K562 (cell line): ENCODE measurements at regions not wholly inside any gene's neighbourhood (a gene's known extent, or its start where the extent isn't known, plus 50 kb on each side); places are given as distances from the start of the nearest gene placed in this dataset.

ENCODE experiments used
- ATF4 ChIP-seq: fragments of 450-650 bp; formaldehyde crosslinking; IDR thresholded peaks from 2 replicates; pipeline ENCODE4 v1.4.0; 2022; ENCODE audit warnings: mild to moderate bottlenecking, moderate library complexity
- BRF1 ChIP-seq: IDR thresholded peaks from 3 replicates; pipeline ENCODE4 v1.6.1; 2011; ENCODE audit warnings: borderline replicate concordance, mild to moderate bottlenecking; ENCODE audit not compliant: insufficient read length; ENCODE audit errors: extremely low read depth
- CTCF ChIP-seq, 3 experiments: IDR thresholded peaks in 2 of 3; conservative IDR thresholded peaks in 1 of 3; 2 replicates each; pipeline ENCODE4 v1.5.1; 2011 to 2012; ENCODE audit warnings: low read length in 3 of 3, mild to moderate bottlenecking in 3 of 3, control low read depth in 2 of 3, improper control_type of control experiment in 1 of 3, inconsistent platforms in 1 of 3, low read depth in 1 of 3, mixed read lengths in 1 of 3, moderate library complexity in 1 of 3; ENCODE audit not compliant: insufficient read depth in 2 of 3
- EP300 ChIP-seq: IDR thresholded peaks from 2 replicates; pipeline ENCODE4 v1.6.1; 2012; ENCODE audit warnings: low read length, improper control_type of control experiment
- KLF6 ChIP-seq: fragments of 250-450 bp; sonication (Bioruptor Pico); IDR thresholded peaks from 2 replicates; pipeline ENCODE4 v1.4.0; 2020; ENCODE audit warnings: mild to moderate bottlenecking, moderate library complexity, borderline replicate concordance
- MCM7 ChIP-seq, 2 experiments: fragments of 450-650 bp; IDR thresholded peaks; 2 replicates each; pipeline ENCODE4 v1.6.1; 2016 to 2018
- NR1H2 ChIP-seq: sonication (generic); formaldehyde crosslinking; IDR thresholded peaks from 2 replicates; pipeline ENCODE4 v1.4.0; 2020; ENCODE audit warnings: mild to moderate bottlenecking, missing genetic modification reagents
- ZFX ChIP-seq: sonication (generic); formaldehyde crosslinking; IDR thresholded peaks from 2 replicates; pipeline ENCODE4 v1.8.0; 2022; ENCODE audit warnings: mild to moderate bottlenecking, missing genetic modification reagents, moderate library complexity
- ZNF12 ChIP-seq: sonication (generic); formaldehyde crosslinking; IDR thresholded peaks from 2 replicates; pipeline ENCODE4 v1.4.0; 2020; ENCODE audit warnings: mild to moderate bottlenecking, missing genetic modification reagents

GRCh38 chr18:65974758-65975157 lies 223.9 kb downstream of the CDH7 start:
- TF ChIP-seq ZFX (no peak), ATF4 (CRISPR knock-in tag) (no peak), EP300 (no peak), NR1H2 (no peak), KLF6 (CRISPR knock-in tag) (no peak), BRF1 (no peak), CTCF (IDR thresholded peaks at IDR 0.05 in 2 of 3, conservative IDR thresholded peaks at IDR 0.05 in 1 of 3; ENCODE audit: insufficient read depth in 2 of 3, low read depth in 1 of 3, low read length in 3 of 3) (no peak), MCM7 (IDR thresholded peaks at IDR 0.05) (no peak), ZNF12 (CRISPR knock-in tag) (no peak)
